Mesenteric fat pad (tissue), 1 donor: ENCODE measurements at regions not wholly inside any gene's neighbourhood (a gene's known extent, or its start where the extent isn't known, plus 50 kb on each side); places are given as distances from the start of the nearest gene placed in this dataset.
"Not testable (repeated sequence)": the region's sequence is repeated elsewhere in the genome, so short reads cannot be mapped to it uniquely, and the experiment has no call there.

Experiments used
- DNase-seq: peaks from one replicate; pipeline ENCODE4 v3.0.0-alpha.2; 2020; ENCODE audit warnings: low spot score
- donor health status: DM: yes; HTN: yes; CAD: no.

GRCh38 chr3:72287956-72288355 is 503.0 kb upstream of the PROK2 start:
- DNase-seq = no peak

- DNase-seq = no peak
Measured at GRCh38 chr3:72285502-72285901, 500.6 kb upstream of the PROK2 start.

- no peak for DNase-seq
Measured at GRCh38 chr3:72284471-72284870, 499.5 kb upstream of the PROK2 start.

- DNase-seq = no peak
Measured at GRCh38 chr3:72282918-72283317, 498.0 kb upstream of the PROK2 start.

- no peak for DNase-seq
Measured at GRCh38 chr3:72281551-72281950, 496.6 kb upstream of the PROK2 start.

- no peak for DNase-seq
Measured at GRCh38 chr3:72280876-72281275, 495.9 kb upstream of the PROK2 start.

GRCh38 chr3:72279631-72280041 is 494.7 kb upstream of the PROK2 start:
- no peak for DNase-seq

GRCh38 chr3:72279068-72279604 is 494.2 kb upstream of the PROK2 start:
- DNase-seq = no peak

GRCh38 chr3:72278349-72279067 is 493.6 kb upstream of the PROK2 start:
- no peak for DNase-seq

- no peak for DNase-seq
Measured at GRCh38 chr3:72277710-72278109, 492.8 kb upstream of the PROK2 start.

- no peak for DNase-seq
Measured at GRCh38 chr3:72276806-72277205, 491.9 kb upstream of the PROK2 start.

GRCh38 chr3:72275331-72275751 is 490.4 kb upstream of the PROK2 start:
- no peak for DNase-seq

- DNase-seq = no peak
Measured at GRCh38 chr3:72274493-72275330, 489.8 kb upstream of the PROK2 start.

- DNase-seq = no peak
Measured at GRCh38 chr3:72273615-72274014, 488.7 kb upstream of the PROK2 start.

- DNase-seq = no peak
Measured at GRCh38 chr3:72272356-72272755, 487.4 kb upstream of the PROK2 start.

GRCh38 chr3:72271923-72272322 is 487.0 kb upstream of the PROK2 start:
- DNase-seq = no peak

- no peak for DNase-seq
Measured at GRCh38 chr3:72271216-72271615, 486.3 kb upstream of the PROK2 start.

- no peak for DNase-seq
Measured at GRCh38 chr3:72270730-72271129, 485.8 kb upstream of the PROK2 start.

GRCh38 chr3:72270072-72270681 is 485.2 kb upstream of the PROK2 start:
- DNase-seq = no peak

- no peak for DNase-seq
Measured at GRCh38 chr3:72269475-72269874, 484.5 kb upstream of the PROK2 start.

- not testable (repeated sequence) for DNase-seq
Measured at GRCh38 chr3:72266921-72267524, 482.1 kb upstream of the PROK2 start.

- DNase-seq = no peak
Measured at GRCh38 chr3:72266016-72266370, 481.0 kb upstream of the PROK2 start.
